Aorta (tissue), 5 donors: ENCODE measurements at regions not wholly inside any gene's neighbourhood (a gene's known extent, or its start where the extent isn't known, plus 50 kb on each side); places are given as distances from the start of the nearest gene placed in this dataset.

ENCODE experiments used
- ATAC-seq: fragments of 200-7000 bp; cut with Tn5 transposase; one replicate; pipeline ENCODE4 v1.9.1; 2022; ENCODE audit warnings: moderate library complexity; ENCODE audit not compliant: low FRiP score
- DNase-seq, 2 donors: peaks; one replicate each; pipeline ENCODE4 v3.0.0-alpha.2; 2020
- H3K27ac ChIP-seq, 2 donors: one replicate each; pipeline ENCODE4 v1.5.1; 2013; ENCODE audit warnings: low read length in 2 of 2, mild to moderate bottlenecking in 2 of 2, moderate library complexity in 2 of 2, control low read depth in 1 of 2, inconsistent platforms in 1 of 2, low read depth in 1 of 2
- H3K27me3 ChIP-seq, 2 donors: one replicate each; pipeline ENCODE4 v1.6.1; 2013; ENCODE audit warnings: control low read depth in 1 of 2, low read length in 1 of 2, mild to moderate bottlenecking in 1 of 2, moderate library complexity in 1 of 2; ENCODE audit not compliant: insufficient read depth in 2 of 2, control insufficient read depth in 1 of 2
- H3K36me3 ChIP-seq, 2 donors: one replicate each; pipeline ENCODE4 v1.6.1; 2013; ENCODE audit warnings: control low read depth in 1 of 2, low read length in 1 of 2, mild to moderate bottlenecking in 1 of 2; ENCODE audit not compliant: insufficient read depth in 2 of 2, control insufficient read depth in 1 of 2
- H3K4me1 ChIP-seq, 2 donors: one replicate each; pipeline ENCODE4 v1.6.1; 2013; ENCODE audit warnings: low read length in 2 of 2, control low read depth in 1 of 2, mild to moderate bottlenecking in 1 of 2, moderate library complexity in 1 of 2; ENCODE audit not compliant: insufficient read depth in 2 of 2, control insufficient read depth in 1 of 2
- H3K4me3 ChIP-seq, 2 donors: one replicate each; pipeline ENCODE4 v1.5.1; 2013; ENCODE audit warnings: low read length in 2 of 2, control low read depth in 1 of 2, mild to moderate bottlenecking in 1 of 2
- H3K9me3 ChIP-seq: one replicate; pipeline ENCODE4 v1.6.1; 2013; ENCODE audit warnings: mild to moderate bottlenecking, low read length; ENCODE audit not compliant: control insufficient read depth
- WGBS, 2 donors: extraction: QIAGEN DNeasy Blood & Tissue Kit; methylation state at CpG; one replicate each; pipeline ENCODE4 v1.1.7; 2013; 5-methylcytosine and 5-hydroxymethylcytosine counted together
- intact Hi-C, 2 donors: fragments of 100-400 bp; cut with DNase I; formaldehyde crosslinking; loops; one replicate each; pipeline versions ENCODE4 v1.14.2 to v1.15.0; 2022
- donor health status: healthy with polysubstance abuse.
- donor health status: Bipolar disorder and iron deficiency.
- donor health status: DM: no; HTN: no; CAD: no.
- donor health status: DM: no; HTN: no; CAD: no.
- donor health status: DM: yes; HTN: yes; CAD: no.

DNA sequence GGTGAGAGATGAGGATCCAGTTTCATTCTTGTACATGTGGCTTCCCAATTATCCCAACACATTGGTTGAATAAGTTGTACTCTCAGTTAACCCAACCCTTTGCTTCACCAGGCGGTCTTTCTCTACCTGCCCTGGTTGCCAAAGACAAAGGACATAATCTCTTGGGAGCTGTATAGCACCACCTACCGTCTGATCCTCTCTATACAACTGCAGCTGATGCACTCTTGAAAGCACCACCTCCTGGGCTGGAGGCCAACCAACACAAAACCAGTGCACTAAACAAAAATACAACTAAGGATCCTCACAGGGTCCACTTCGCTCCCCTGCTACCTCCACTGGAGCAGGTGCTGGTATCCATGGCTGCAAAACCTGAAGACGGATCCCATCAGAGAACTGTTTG is 473.6 kb upstream of the NRXN1 start:
- Histone ChIP-seq H3K4me1 (no peaks in the 10 kb centered on the region), H3K27ac (no peak overlapping the region), H3K36me3 (no peaks in the 10 kb centered on the region), H3K9me3 (peaks cover 2% of the 10 kb centered on the region), H3K27me3 (no peaks in the 10 kb centered on the region), H3K4me3 (no peak overlapping the region)
- no peak for ATAC-seq
- no peak for DNase-seq
- WGBS, 2 donors, result 85 to 90% methylated on average over 4 of the region's 4 CpGs
- intact Hi-C loops, result no loop called here

DNA sequence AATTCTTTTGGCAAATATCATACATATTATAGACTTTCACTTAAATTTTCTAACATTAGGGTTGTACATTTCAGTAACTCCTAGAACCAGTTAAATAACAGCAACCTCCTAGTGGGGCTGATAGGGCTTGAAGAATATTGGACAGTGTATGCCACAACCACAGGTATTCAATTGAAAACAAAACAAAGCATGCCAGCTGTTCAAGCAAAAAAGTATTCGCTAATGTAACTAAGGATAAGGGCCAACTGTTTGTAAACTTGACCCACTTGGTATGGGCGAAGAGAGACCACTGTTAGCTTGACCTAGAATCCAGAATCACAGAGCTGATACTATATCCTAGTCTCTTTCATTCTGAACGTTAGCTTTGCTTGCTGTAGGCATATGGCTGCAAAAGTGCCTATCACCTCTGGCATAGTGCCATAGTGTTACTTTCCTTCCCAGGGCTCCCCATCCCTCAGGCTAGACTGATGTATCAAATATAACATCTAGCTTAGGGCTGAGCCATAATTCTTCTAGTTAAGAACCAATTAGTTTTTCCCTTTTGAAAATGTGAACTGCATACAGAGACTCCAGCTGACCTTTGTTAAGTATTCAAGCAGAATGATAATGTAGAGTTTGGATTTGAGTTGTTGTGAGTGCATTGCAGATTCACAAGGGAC is 458.8 kb upstream of the NRXN1 start:
- Histone ChIP-seq H3K9me3 (no peaks in the 10 kb centered on the region), H3K4me1 (no peaks in the 10 kb centered on the region), H3K4me3 (no peak overlapping the region), H3K36me3 (no peaks in the 10 kb centered on the region), H3K27me3 (no peaks in the 10 kb centered on the region), H3K27ac (no peak overlapping the region)
- DNase-seq (no peak), ATAC-seq (no peak)
- 70 to 71% methylated on average over 3 of the region's 3 CpGs for WGBS, 2 donors
- intact Hi-C loops, result no loop called here

DNA sequence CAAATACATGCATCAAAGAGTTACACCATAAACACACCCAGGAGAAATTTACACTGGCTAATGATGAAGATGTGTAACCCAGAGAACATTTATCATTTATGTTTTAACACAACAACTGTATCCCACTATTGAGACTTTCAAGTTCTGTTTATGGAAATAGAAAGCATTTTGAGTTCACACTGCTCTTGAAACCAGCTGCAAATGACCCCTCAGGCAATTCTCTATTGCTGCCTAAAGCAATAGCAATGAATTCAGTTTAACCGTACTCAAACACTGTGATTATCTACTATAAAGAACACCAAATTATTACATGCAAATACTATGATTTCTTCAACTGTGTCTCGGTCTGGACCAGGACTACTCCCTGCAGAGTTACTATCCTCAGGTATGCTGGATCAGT is 452.7 kb upstream of the NRXN1 start:
- Histone ChIP-seq H3K9me3 (no peaks in the 10 kb centered on the region), H3K4me3 (no peak overlapping the region), H3K4me1 (no peaks in the 10 kb centered on the region), H3K36me3 (no peaks in the 10 kb centered on the region), H3K27me3 (no peaks in the 10 kb centered on the region), H3K27ac (no peak overlapping the region)
- no peak for ATAC-seq
- DNase-seq, result no peak
- WGBS, 2 donors, result 85 to 91% methylated on average over 2 of the region's 2 CpGs
- intact Hi-C loops, result no loop called here

DNA sequence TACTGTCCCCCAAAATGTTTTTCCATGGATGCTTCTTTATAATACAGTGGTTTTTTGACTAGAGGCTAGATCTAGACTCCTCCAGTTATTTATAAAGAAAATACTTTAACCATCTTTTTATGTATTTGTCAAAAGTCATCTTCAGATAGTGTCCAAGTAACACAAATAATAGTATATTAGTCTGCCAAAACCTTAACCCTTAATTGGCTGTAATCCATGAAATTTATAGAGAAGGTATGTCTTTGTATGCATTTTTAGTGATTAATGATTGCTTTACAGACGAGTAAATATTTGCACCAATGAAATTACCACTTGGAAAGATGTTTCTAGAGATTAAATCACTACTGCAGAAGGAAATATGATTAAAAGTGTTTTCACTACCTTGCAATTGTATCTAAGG is 451.8 kb upstream of the NRXN1 start:
- Histone ChIP-seq H3K36me3 (no peaks in the 10 kb centered on the region), H3K27me3 (no peaks in the 10 kb centered on the region), H3K27ac (no peak overlapping the region), H3K4me3 (no peak overlapping the region), H3K9me3 (no peaks in the 10 kb centered on the region), H3K4me1 (no peaks in the 10 kb centered on the region)
- ATAC-seq, result no peak
- intact Hi-C loops, result no loop called here
- no peak for DNase-seq
- WGBS, 2 donors, result 64 to 66% methylated on average over 1 of the region's 1 CpG

DNA sequence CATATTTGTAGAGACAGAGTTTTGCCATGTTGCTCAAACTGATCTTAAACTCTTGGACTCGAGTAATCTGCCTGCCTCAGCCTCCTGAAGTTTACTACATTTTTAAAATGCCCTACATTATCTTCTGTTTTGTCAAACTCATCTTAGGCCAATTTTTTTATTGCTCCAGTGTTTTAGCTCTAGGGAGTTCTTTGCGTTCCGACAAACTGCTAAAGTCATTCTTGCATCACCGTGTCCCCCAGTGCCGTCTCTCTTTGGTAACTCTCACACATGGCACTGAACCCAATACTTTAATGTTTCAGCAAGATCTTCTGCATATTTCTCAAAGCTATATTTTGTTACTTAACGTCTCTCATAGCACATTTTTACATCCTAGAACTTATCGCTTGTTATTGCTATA is 440.9 kb upstream of the NRXN1 start:
- Histone ChIP-seq H3K36me3 (no peaks in the 10 kb centered on the region), H3K27me3 (no peaks in the 10 kb centered on the region), H3K4me3 (no peak overlapping the region), H3K4me1 (no peaks in the 10 kb centered on the region), H3K27ac (no peak overlapping the region), H3K9me3 (no peaks in the 10 kb centered on the region)
- peak; percentile 33 for ATAC-seq
- 78 to 82% methylated on average over 7 of the region's 7 CpGs for WGBS, 2 donors
- intact Hi-C loops, result no loop called here
- no peak for DNase-seq

DNA sequence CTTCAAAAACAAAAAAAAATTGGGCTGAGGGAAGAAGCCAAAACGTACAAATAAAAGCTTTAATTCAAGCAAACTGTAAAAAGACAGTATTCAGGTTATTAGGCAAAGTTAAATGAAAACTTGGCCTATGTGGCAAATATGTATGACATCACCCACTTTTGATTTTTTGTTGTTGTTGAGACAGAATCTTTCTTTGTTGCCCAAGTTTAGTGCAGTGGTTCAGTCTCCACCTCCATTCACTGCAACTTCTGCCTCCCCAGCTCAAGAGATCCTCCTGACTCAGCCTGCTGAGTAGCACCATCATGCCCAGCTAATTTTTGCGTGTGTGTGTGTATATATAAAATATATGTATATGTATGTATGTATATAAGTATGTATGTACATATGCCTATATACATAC is 440.4 kb upstream of the NRXN1 start:
- Histone ChIP-seq H3K4me3 (no peak overlapping the region), H3K4me1 (no peaks in the 10 kb centered on the region), H3K27ac (no peak overlapping the region), H3K36me3 (no peaks in the 10 kb centered on the region), H3K27me3 (no peaks in the 10 kb centered on the region), H3K9me3 (no peaks in the 10 kb centered on the region)
- ATAC-seq (peak; percentile 41), DNase-seq (no peak)
- intact Hi-C loops, result no loop called here
- 88 to 92% methylated on average over 2 of the region's 2 CpGs for WGBS, 2 donors

DNA sequence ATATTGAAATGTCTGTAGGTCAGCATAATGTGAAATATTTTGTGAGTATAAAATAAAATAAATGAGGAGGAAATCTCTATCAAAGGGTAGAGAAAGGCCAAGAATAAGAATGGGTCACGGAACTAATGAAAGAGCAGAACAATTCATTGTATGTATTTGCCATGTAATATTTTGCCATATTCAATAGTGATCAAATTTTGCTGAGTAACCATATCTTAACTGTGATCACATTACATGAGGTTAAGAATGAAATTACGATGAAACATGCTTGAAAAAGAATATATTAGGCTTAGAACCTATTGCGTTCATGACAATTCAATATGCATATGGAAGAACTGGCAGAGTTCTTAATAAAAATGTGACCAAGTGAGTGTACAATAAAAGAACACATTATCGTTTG is 437.2 kb upstream of the NRXN1 start:
- Histone ChIP-seq H3K4me3 (no peak overlapping the region), H3K36me3 (no peaks in the 10 kb centered on the region), H3K27ac (no peak overlapping the region), H3K9me3 (no peaks in the 10 kb centered on the region), H3K4me1 (no peaks in the 10 kb centered on the region), H3K27me3 (no peaks in the 10 kb centered on the region)
- no peak for DNase-seq
- 89 to 91% methylated on average over 4 of the region's 4 CpGs for WGBS, 2 donors
- intact Hi-C loops, result no loop called here
- ATAC-seq, result no peak

DNA sequence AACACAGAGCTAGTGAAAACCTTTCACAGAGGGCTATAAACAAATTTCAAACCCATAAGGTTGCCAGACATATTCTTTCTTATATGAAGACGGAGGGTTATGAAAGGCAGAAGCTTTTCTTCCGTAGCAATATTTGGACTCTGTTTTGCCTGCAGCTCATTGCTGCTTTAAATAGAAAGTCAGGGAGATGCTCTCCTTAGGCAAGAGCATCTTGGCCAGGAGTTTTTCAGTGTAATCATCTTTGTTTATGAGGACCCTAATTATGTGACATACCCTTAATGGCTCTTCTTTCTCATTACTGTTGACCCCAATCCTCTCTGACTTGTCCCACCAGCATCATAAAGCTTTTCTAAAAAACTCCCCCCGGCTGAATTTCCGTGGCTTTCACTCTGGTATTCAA is 433.4 kb upstream of the NRXN1 start:
- Histone ChIP-seq H3K9me3 (no peaks in the 10 kb centered on the region), H3K4me1 (no peaks in the 10 kb centered on the region), H3K4me3 (no peak overlapping the region), H3K27ac (no peak overlapping the region), H3K27me3 (no peaks in the 10 kb centered on the region), H3K36me3 (no peaks in the 10 kb centered on the region)
- 57 to 60% methylated on average over 4 of the region's 4 CpGs for WGBS, 2 donors
- no peak for DNase-seq
- ATAC-seq, result no peak
- intact Hi-C loops, result no loop called here

DNA sequence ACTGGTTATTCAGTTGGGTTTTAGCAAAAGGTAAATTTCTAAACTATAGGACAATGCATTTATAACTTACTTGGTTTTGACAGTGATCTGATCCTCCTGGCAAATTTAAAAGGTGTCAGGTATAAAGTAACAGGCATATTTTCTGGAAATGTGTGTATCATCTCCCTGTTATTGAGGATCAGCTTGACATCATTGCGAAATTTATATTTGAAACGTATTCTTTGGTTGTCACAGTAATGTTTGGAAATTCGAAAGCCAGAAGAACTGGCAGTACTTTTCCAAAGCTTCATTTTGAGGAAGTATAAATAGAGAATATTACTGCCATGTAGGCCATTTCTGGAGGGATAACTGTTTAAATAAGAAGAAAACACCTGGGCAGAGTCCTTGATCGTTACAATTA is 422.2 kb upstream of the NRXN1 start:
- Histone ChIP-seq H3K4me3 (no peak overlapping the region), H3K9me3 (peaks cover 2% of the 10 kb centered on the region), H3K4me1 (no peaks in the 10 kb centered on the region), H3K27me3 (no peaks in the 10 kb centered on the region), H3K27ac (no peak overlapping the region), H3K36me3 (no peaks in the 10 kb centered on the region)
- WGBS, 2 donors, result 82 to 85% methylated on average over 4 of the region's 4 CpGs
- ATAC-seq (no peak), DNase-seq (no peak)
- intact Hi-C loops, result no loop called here
